NCI-H2196 treated with DMSO at 0.1 percent for 48 hours (cell line): ENCODE measurements at regions not wholly inside any gene's neighbourhood (a gene's known extent, or its start where the extent isn't known, plus 50 kb on each side); places are given as distances from the start of the nearest gene placed in this dataset.

Experiments used
- DNase-seq: peaks from one replicate; lab custom pipeline; 2025; ENCODE audit not compliant: unreplicated experiment; lab: John Stamatoyannopoulos, UW

DNA sequence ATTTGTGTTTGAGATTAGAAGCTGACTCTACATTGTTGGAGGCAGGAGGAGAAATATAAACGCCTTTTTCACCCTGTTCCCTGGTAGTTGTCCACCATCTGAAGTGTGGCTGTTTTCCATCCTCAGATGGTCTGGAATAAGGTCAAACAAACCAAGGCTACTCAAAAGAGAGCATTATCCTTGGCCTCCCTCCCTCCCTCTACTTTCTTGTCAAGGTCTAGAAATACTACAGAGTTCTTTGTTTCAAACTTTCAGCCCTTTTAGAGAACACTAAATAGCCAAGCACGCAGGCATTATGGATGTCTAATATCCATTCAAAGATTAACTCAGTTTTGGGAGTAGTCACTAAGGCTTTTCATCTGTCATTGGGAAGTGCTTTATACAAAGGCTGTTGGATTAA, 215.8 kb upstream of the ITGA4 start:
- no peak for DNase-seq

DNA sequence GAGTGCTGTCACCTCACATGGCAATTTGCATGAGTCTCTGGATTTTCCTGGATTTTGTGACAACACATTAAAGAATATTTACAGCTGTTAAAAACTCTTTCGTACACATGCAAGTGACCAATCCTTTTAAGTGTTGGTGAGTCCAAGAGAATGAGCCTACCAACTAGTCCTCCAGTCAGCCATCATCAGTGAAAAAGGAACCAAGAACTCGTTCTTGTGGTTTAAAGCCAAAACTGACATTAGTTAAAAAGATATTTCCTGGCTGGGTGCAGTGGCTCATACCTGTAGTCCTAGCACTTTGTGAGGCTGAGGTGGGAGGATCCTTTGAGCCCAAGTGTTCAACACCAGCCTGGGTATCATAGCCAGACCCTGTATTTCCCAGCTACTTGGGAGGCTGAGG, 215.4 kb upstream of the ITGA4 start:
- DNase-seq = no peak

DNA sequence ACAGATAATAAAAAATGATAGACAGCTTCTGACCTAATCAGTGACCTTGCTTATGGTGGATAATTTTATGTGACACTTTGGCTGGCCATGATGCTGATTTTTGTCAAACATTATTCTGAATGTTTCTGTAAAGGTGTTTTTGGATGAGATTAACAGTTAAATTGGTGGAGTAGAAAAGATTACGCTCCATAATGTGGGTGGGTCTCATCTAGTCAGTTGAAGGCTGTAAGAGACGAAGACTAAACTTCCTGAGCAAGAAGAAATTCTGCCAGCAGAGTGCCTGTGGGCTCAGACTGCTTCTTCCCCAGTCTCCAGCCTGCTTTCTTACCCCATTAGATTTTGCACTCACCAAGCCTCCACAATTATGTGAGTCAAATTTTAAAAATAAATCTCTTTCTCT, 214.9 kb upstream of the ITGA4 start:
- DNase-seq = no peak

DNA sequence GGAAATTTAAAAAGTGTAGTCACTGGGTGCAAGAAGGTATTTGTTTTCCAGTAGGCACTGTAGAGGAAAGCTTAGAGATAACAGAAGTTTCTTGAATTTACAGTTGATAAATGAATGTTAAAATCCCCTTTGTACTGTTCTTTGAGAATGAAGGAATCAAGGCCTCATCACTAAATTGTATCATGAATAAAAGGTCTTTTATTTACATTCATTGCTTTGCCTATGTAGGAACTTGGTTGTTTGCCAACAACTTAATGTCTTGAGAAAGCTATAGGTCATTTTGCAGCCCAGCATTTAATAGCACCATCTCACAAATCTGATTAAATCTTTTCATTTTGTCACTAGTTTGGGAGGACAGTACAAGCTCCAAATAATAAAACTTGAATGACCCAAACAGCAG, 213.9 kb upstream of the ITGA4 start:
- DNase-seq = no peak

DNA sequence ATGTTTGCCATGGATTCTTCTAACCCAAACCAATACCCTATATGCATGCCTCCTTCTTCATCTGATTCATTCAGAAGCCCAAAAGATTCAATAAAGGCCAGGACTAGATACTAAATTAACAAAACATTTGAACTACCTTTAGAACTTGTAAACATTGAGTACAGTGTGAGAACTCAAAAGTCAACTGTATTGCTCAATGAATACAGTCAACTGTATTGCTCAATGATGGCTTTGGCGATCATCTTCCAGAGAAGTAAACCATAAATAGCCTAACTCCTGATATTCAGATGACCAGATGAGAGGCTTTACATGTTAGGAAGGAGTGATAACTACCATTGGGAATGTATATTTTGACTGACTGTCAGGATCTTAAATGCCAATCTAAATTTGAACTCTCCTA, 206.5 kb upstream of the ITGA4 start:
- DNase-seq = no peak

DNA sequence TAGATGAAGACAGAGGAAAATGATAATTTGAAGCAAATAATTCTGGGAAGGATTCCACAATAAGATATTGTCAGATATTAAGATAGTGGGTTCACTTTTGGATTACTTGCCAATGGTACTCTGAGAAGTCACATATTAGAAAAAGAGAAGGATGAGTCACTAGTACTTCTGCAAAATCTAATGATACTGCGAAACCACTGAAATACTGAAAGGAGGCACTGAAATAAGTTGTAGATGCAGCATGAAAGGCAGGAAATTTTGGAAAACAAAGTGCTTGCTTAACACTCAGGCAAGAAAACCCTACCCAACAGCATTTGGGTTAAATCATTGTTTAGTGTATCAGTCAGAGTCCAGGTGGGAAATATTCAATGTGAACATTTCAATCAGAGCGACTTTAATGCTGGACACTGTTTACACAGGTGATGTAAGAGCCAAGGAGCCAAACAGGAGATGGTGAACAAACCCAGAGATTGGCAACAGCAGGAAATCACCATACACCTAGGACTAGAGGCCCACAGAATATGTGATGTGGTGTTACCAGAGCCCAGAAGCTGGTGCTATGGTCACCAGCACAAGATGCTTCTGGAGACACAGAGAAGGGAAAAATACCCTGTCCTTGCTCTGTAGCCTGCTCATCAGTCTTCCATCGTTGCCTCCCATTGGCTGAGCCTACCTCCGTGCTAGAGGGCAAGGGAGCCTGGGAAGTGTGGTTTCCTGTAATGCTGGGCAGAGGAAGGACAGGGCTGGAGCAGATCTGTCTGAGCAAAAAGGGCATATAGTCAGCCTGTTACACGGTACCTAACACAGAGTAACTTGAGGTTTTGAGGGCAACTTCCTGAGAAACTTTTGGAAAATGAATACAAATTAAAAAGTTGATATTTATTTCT, 204.7 kb upstream of the ITGA4 start:
- no peak for DNase-seq

DNA sequence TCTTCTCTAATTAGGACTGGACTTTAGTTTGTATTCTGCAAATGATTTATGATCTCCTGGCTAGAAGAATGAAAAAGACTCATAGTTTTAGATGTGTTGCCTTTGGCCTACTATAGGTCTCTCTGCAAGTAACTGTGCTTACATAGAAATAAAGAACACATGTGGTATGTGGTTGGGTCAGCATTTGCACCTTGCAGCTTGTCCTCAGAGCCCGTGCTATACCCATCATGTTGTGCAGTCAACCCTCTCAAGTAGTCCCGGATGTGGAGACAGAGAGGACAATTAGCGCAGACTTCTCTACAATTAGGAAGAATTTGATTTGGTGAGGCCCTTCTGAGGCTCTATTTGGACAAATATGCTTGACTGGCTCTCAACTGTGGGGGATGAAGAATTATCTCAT, 203.7 kb upstream of the ITGA4 start:
- DNase-seq = no peak

DNA sequence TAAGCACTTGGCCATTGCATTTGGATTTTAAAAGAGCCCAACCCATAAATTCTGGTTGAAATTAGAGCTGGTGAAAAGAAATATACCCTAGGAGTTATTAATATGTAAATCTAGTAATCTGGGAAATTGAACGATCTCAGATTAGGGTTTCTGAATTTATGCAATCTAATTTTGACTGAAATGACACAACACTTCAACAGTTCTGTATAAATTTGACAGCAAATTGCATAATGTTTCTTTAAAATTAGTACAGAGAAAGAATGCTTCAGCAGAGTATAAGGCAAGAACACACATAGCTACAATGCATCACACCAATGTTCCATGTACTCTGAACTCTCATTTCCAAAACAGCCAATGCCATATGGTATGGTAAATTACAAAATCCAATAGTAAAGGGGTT, 201.5 kb upstream of the ITGA4 start:
- no peak for DNase-seq

DNA sequence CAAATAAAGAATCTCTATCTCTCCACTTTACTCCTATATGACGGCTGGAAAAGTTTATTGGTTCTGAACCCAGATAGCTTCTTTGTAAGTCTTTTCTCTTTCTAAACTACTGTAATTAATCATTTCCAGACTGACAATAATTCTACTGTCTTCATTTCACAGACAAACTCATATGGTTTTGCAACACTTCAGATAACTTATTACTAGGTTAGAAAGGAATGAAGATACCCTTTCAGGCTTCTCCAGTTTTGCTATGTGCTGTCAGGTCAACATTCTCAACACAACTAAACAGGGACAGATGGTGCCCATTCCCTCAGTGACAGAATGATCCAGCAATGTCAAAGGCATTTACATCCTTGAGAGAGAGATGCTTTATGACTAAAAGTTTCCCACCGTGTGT, 198.5 kb upstream of the ITGA4 start:
- DNase-seq = no peak

DNA sequence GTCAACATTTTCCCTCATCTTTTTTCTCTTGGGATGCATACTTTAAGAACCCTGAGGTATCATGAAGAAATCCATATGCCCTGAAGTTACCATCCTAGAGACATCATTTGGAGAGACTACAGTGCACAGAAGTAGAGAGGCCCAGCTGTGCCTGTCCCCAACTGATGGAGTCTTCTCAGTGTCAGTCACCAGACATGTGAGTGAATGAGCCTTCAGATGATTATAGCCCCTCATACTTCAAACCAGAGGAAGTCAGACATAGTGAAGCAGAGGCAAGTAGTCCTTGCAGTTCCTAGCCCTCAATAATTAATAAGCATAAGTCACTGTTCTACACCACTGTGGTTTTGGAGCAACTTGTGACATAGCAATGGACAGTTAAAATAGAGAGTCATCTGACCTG, 194.4 kb upstream of the ITGA4 start:
- no peak for DNase-seq

DNA sequence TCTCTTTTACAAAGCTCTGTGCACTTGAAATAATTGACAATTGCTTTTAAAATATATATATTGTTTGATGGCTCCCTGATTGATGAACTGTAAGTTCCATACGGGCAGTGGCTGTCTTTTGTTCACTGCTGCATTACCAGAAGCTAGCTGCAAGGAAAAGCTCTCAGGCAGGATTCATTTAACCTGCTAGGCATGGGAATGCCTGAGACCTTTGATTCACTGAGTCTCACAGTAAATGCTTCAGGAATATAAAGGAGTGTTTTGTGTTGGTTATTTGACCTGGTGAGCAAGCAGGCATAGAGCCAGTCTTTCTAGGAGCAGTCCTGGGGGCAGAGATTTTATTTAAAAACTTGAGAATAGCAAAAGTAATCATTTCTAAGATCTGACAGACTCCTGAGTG, 193.2 kb upstream of the ITGA4 start:
- DNase-seq = no peak

DNA sequence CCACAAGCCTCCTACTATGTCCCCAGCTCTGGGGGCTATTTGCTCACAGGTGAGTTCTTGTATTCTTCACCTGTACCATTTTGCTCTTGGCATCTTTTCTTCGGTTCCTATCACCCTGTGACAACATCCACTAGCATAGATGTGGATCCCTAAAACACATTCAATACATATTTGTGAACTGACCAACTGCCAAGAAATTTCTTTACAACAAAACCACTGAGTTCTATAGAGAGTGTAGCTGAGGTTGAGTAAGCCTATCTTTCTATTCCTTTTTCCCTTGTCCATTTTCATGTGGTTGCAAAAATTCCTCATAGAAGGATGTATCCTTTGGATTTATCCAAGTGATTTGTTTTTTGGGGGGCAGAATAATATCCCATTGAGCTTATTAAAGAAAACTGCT, 192.7 kb upstream of the ITGA4 start:
- no peak for DNase-seq

DNA sequence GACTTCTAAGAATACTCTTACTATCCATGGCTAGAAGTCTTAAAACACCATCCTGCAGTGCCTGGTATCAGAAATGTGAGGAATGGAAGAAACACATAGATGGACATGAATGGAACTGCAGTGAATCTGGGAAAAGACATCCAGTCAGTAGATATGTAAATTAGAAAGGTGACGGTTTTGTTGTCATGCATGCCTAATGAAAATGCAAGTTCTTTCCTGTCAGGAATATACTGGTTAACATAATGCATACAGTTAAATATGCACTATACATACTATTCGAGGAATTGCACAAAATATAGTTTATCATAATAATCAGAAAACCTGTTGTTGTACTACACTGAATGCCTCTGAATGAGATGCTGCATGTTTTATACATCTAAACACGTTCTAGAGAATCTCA, 190.6 kb upstream of the ITGA4 start:
- DNase-seq = no peak

DNA sequence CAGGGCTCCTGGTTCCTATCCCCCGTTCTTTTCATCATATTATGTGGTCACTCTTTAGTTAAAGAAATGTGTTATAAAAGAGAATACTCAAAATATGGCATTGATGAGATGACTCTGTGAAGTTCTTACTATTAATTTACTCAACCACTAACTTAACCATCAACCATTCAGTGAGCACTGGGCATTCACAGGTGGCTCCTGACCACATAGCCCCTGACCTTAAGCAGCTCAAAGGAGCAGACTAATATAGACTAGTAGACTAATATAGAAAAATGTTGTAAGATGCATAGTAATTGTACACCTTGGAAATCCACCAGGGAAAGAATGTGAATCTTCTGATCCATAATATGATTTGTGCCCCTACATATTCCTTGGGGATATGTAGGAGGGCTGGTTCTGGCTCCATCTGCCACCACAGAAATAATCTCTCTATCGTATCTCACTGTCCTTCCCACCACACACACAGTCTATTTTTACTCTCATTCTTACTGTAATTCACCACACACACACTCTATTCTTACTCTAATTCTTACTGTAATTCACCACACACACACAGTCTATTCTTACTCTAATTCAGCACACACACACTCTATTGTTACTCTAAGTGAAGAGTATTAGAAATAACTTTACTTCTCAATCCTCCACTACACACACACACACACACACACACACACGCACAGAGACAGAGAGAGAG, 188.9 kb upstream of the ITGA4 start:
- no peak for DNase-seq

DNA sequence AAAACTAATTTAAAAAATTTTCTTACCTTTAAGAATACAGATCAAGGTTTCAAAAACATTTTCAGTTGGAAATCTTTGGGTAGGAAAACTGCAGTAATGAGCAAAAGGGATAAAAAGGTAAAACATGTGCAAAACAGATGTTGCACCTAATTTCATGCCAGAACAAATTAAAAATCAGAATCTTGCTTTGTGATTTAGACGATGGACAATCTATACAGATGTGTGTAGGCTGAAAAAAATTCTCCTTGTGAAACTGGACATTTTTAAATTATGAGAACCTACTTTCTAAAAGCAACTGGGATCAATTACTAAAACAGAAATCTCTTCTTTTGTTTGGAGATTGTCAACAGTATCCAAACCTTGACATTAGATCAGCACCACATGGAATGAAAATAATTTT, 183.2 kb upstream of the ITGA4 start:
- no peak for DNase-seq

DNA sequence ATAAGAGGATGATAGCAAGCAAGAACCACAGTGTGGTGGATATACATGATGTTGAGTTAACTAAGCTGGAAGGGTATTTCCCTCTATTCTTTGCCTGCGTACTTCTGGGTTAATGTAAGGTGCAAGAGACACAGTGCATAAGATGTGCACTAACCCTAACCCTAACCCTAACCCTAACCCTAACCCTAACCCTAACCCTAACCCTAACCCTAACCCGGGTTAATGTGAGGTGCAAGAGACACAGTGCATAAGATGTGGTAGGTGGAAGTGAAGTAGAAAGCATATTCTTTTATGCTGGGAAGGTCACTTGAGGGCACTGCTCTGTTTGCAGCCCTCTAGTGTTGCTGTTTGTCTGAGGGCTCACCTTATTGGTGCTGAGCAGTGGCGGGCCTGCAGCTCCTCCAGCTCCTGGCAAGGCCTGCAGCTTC, 181.5 kb upstream of the ITGA4 start:
- DNase-seq = no peak

DNA sequence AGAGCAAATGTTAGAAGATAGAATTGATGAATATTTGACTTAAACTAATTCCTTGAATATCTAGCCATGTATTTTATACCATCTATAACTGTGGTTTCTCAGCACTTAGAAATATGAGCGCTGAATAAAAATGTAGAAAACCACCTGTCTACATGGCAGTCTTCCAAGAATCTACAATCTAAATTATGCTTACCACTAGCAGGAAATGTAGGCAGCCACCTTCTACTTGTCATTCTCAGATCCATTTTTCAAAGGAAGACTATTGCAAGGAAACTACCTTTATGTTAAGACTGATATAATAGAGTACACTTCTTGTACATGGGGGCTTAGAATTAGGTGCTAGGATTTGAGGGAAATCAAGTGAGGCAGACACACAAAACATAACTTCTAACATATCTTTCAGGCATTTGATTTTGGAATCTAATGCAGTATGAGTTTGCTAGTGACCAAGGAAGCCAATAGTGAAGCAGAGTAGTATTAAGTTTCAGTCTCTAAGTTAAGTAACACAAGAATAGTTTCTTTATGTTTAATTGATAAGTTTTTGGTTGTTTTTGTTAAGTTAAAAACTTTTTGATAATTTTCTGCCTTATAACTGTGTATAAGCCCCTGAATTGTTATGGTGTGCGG, 175.9 kb upstream of the ITGA4 start:
- DNase-seq = no peak

DNA sequence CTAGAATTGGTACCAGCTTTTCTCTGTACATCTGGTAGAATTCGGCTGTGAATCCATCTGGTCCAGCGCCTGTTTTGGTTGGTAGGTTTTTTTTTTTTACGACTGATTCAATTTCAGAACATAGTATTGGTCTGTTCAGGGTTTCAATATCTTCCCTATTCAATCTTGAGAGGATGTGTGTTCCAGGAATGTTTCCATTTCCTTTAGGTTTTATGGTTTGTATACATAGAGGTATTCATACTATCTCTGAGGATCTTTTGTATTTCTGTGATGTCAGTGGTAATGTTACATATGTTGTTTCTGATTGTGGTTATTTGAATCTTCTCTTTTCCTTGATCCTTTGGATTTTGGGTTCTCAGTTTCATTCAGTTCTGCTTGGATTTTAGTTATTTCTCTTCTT, 172.1 kb upstream of the ITGA4 start:
- DNase-seq = no peak

DNA sequence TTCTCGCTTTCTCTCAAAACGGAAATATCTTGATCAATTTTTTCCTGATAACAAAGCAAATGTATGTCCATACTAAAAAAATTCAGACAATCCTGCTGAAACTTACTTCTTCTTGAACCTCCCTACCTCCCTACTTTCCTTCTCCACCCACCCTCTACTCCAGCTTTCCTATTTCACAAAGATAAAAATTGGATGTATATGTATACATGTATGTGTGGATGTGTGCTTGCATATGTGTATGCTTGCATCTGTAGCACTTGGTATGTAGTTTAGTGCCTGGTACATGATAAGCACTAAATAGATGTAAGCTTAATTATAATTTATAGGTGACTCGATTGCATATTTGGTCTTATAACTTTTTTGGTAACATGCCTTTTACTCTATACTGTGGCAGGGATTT, 167.5 kb upstream of the ITGA4 start:
- DNase-seq = no peak

DNA sequence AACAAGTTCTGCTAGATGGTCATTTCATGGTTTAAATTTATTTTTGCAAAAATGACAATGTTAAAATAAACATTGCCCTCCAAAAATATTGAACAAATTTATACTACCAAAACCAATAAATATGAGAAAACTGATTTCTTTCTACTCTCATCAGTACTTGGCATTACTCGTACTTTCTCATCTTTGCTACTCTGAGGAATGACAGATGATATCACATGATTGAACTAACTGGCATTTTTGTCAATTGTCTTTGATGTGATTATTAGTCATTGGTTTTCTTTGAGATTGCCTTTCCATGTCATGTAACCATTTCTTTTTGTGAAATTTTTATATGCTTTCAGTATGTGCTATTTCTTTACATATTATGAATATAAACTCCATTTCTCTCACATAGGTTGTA, 167.0 kb upstream of the ITGA4 start:
- DNase-seq = no peak

DNA sequence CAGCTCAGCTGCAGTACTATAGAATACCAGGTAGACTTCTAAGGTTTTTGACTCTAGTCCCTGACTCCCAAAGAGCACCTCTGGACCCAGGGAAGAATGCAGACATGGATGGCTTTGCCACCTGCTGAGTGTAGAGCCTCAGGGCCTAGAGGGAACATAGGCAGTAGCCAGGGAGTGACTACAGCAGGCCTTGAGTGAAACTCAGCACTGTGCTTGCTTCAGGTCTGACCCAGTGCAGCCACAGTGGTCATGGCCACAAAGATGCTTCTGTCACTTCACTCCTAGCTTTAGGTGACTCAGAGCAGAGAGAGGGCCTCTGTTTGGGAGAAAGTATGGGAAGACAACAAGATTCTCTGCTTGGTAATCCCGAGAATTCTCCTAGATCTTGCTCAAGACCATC, 162.2 kb upstream of the ITGA4 start:
- no peak for DNase-seq

DNA sequence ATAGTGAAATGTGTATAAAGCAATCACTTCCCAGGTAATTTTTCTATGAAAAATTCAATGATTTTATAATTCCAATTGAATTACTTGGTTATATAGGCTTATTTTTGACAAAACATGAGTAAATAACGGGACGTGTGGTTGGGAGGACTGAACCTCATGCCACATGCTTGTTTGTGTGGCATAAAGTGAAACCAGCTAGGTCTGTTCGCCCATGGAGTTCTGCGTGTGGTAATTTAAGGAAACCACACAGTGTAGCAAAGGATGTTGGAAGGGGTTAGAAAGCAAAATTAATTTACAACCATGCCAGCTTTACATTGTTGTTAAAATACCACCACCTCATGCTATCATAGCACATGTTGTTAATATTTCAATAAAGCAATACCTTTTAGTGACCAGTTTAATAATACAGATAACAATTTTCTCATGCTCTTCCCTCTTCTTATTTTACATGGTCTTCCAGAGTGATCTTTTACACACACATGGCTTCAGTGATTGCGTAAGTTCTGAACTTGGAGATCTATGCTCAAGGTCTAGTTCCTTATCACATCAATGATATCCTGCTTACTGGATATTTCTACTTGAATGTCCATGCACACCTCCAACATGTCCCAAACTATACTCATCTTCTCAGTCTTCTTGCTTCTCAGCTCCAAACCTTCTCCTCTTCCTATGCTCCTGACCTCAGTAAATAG, 156.4 kb upstream of the ITGA4 start:
- DNase-seq = no peak
